GM12874 (cell line): ENCODE measurements at regions not wholly inside any gene's neighbourhood (a gene's known extent, or its start where the extent isn't known, plus 50 kb on each side); places are given as distances from the start of the nearest gene placed in this dataset.

ENCODE experiments used
- CTCF ChIP-seq: IDR thresholded peaks from 2 replicates; pipeline ENCODE4 v1.5.1; 2011; ENCODE audit warnings: low read depth, mild to moderate bottlenecking, control low read depth, low read length, moderate library complexity; ENCODE audit not compliant: insufficient read depth

DNA sequence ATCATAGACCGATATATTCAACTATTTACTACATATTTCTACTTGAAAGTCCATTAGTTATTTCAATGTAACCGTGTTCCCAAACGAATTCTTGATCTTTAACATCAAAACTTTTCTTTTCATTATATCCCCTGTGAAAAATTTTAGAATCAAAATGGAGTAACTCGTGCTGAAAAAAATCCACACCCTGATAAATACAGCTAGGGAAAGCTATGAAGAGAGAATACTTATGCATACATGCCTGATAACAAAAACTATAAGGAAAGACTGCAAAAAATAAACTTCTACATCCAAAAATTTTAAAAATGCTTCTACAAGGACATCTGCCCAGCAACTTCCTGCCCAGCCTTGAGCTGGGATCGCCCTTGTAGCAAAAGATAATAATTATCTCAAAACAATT, 2458.3 kb upstream of the PCDH20 start:
- no peak for TF ChIP-seq CTCF

DNA sequence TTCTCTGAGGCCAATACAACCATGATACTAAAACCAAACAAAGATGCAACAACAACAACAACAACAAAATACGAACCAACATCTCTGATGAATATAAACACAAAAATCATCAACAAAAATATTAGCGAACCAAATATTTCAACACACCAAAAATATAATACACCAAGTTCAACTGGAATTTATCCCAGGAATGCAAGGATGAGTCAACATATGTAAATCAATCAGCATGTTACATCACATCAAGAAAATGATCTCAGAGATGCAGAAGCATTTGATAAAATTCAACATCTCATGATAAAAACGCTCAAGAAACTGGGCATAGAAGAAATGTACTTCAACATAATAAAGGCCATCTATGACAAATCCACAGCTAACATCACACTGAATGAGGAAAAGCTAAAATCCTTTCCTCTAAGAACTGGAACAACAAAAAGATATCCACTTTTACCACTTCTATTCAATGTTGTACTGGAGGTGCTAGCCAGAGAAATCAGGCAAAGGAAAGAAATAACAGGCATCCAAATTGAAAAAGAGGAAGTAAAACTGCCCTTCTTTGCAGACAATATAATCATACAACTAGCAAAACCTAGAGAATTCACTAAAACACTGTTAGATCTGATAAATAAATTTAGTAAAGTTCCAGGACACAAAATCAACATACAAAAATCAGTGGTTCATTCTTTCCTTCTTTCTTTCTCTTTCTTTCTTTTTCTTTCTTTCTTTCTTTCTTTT, 2448.7 kb upstream of the PCDH20 start:
- no peak for TF ChIP-seq CTCF

- no peak for TF ChIP-seq CTCF
These were observed 2439.9 kb upstream of the PCDH20 start for GRCh38 chr13:63855457-63856118.

DNA sequence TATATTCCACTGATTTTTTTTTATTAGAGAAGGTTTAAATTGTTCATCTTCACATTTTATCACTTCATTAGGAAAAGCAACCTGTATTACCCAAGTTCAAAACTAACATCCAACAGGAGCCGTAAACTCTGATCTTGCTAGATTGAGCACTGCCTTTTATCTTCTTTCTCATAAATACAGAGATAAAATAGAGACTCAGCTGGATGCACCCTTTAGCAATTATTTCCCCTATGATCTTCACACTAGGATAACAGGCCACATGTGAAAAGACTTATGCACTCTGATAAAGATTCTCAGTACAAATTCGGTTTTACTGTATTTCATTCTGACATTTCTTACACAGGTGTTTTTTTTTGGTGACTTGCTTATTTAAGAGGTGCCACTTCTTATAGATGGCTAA, 2438.2 kb upstream of the PCDH20 start:
- no peak for TF ChIP-seq CTCF

DNA sequence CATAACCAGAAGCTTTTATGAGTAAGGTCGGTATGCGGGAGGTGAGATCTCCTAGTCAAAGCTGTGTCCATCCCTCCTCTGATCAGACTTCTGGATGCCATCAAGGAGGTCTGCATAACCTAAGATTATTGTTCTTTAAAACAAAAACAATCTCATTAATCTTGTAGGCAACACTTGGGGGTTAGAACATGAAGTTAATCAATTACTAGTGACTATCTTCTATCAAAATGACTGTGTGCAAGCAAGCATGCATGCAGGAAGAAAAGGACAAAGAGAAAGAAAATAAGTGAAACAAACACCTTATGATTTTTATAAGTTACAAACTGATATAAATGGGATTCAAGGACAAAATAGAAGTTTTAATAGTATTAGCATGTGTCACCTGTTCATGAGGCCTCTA, 2435.9 kb upstream of the PCDH20 start:
- TF ChIP-seq CTCF, result no peak

DNA sequence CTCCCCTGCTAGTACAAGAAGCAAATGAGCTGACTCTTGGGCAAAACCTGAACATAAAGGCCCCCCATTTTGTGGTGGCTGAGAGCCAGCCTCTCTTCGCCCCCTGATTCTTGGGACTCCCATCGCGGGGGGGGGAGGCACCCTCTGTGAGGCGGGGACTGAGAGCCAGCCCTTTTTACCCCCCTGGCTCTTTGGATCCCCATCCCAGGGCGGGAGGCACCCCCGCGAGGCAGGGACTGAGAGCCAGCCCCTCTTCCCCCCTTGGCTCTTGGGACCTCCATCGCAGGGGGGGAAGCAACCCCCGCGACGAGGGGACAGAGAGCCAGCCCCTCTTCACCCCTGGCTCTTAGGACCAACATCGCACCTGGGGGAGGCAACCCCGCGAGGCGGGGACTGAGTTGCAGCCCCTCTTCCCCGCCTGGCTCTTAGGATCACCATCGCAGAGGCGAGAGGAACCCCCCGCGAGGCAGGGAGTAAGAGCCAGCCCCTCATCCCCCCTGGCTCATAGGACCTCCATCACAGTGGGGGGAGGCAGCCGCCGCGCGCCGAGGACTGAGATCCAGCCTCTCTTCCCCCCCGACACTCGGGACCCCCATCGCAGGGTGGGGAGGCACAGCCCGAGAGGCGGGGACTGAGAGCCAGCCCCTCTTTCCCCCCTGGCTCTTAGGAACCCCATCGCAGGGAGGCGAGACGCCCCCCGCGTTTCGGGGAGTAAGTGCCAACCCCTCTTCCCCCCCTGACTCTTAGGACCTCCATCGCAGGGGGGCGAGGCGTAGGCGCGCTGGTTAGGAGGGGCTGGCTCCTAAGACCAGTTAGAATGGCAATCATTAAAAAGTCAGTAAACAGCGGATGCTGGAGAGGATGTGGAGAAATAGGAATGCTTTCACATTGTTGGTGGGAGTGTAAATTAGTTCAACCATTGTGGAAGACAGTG, 2428.4 kb upstream of the PCDH20 start:
- no peak for TF ChIP-seq CTCF

DNA sequence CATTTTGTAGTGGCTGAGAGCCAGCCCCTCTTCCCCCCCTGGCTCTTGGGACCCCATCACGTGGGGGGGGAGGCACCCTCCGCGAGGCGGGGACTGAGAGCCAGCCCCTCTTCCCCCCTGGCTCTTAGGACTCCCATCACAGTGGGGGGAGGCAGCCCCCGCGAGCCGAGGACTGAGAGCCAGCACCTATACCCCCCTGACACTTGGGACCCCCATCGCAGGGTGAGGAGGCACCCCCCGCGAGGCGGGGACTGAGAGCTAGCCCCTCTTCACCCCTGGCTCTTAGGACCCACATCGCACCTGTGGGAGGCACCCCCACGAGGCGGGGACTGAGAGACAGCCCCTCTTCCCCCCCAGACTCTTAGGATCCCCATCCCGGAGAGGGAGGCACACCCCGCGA, 2426.5 kb upstream of the PCDH20 start:
- TF ChIP-seq CTCF, result no peak
